HG02938 (cell line): ENCODE measurements at regions not wholly inside any gene's neighbourhood (a gene's known extent, or its start where the extent isn't known, plus 50 kb on each side); places are given as distances from the start of the nearest gene placed in this dataset.
"Not testable (repeated sequence)": the region's sequence is repeated elsewhere in the genome, so short reads cannot be mapped to it uniquely, and the experiment has no call there.

ENCODE experiments used
- ATAC-seq: cut with Tn5 transposase; IDR thresholded peaks from one replicate; pipeline ENCODE4 v1.9.1; 2021; ENCODE audit warnings: mild to moderate bottlenecking, moderate library complexity; ENCODE audit not compliant: unreplicated experiment

GRCh38 chr2:90360731-90361035, 1669.2 kb downstream of the RPIA start:
- not testable (repeated sequence) for ATAC-seq
